HepG2 (cell line): ENCODE measurements at regions not wholly inside any gene's neighbourhood (a gene's known extent, or its start where the extent isn't known, plus 50 kb on each side); places are given as distances from the start of the nearest gene placed in this dataset.

Experiments
- CCDC6 ChIP-seq: sonication (generic); formaldehyde crosslinking; IDR thresholded peaks from 2 replicates; pipeline ENCODE4 v1.8.1; 2022; ENCODE audit warnings: mild to moderate bottlenecking, missing genetic modification reagents, moderate library complexity
- EP300 ChIP-seq, 3 experiments: sonication (generic) in 1 of 3; formaldehyde crosslinking in 1 of 3; IDR thresholded peaks; 2 replicates each; pipeline versions ENCODE4 v1.5.1 to v1.6.1; 2011 to 2020; ENCODE audit warnings: low read depth in 2 of 3, low read length in 2 of 3, borderline replicate concordance in 1 of 3, improper control_type of control experiment in 1 of 3, mild to moderate bottlenecking in 1 of 3, missing genetic modification reagents in 1 of 3, moderate library complexity in 1 of 3
- HNF4G ChIP-seq, 2 experiments: sonication (generic) in 1 of 2; formaldehyde crosslinking in 1 of 2; IDR thresholded peaks; 2 replicates each; pipeline versions ENCODE4 v1.4.0 to v1.6.1; 2011 to 2020; ENCODE audit warnings: borderline replicate concordance in 2 of 2, low read depth in 2 of 2, mild to moderate bottlenecking in 2 of 2, low read length in 1 of 2, missing genetic modification reagents in 1 of 2, moderate library complexity in 1 of 2
- IRF2 ChIP-seq: IDR thresholded peaks from 2 replicates; pipeline ENCODE4 v1.6.1; 2018; ENCODE audit warnings: missing genetic modification reagents, missing compliant biosample characterization
- NFYB ChIP-seq: sonication (generic); formaldehyde crosslinking; IDR thresholded peaks from 2 replicates; pipeline ENCODE4 v1.4.0; 2020; ENCODE audit warnings: missing genetic modification reagents
- NR3C1 ChIP-seq: sonication (generic); formaldehyde crosslinking; IDR thresholded peaks from 2 replicates; pipeline ENCODE4 v1.4.0; 2020; ENCODE audit warnings: missing genetic modification reagents
- PATZ1 ChIP-seq: sonication (generic); formaldehyde crosslinking; IDR thresholded peaks from 2 replicates; pipeline ENCODE4 v1.4.0; 2020; ENCODE audit warnings: missing genetic modification reagents
- RARA ChIP-seq: IDR thresholded peaks from 2 replicates; pipeline ENCODE4 v1.6.1; 2016; ENCODE audit warnings: missing genetic modification reagents, missing compliant biosample characterization
- REXO4 ChIP-seq: sonication (generic); formaldehyde crosslinking; IDR thresholded peaks from 2 replicates; pipeline ENCODE4 v1.8.0; 2022; ENCODE audit warnings: missing genetic modification reagents, mild to moderate bottlenecking, borderline replicate concordance
- SP5 ChIP-seq: IDR thresholded peaks from 2 replicates; pipeline ENCODE4 v1.6.1; 2016; ENCODE audit warnings: low read depth, borderline replicate concordance
- TOPORS ChIP-seq: sonication (generic); formaldehyde crosslinking; IDR thresholded peaks from 2 replicates; pipeline ENCODE4 v1.8.0; 2023; ENCODE audit warnings: mild to moderate bottlenecking, missing genetic modification reagents
- XRCC5 ChIP-seq: fragments of 200-400 bp; formaldehyde crosslinking; optimal IDR thresholded peaks from 2 replicates; pipeline ENCODE3; 2017; ENCODE audit warnings: mild to moderate bottlenecking, low read length
- ZBTB8A ChIP-seq: sonication (generic); formaldehyde crosslinking; IDR thresholded peaks from 2 replicates; pipeline ENCODE4 v1.4.0; 2020; ENCODE audit warnings: mild to moderate bottlenecking, low read depth, missing genetic modification reagents, borderline replicate concordance
- ZFY ChIP-seq: sonication (generic); formaldehyde crosslinking; IDR thresholded peaks from 2 replicates; pipeline ENCODE4 v1.4.0; 2020; ENCODE audit warnings: missing genetic modification reagents
- ZNF232 ChIP-seq: sonication (generic); formaldehyde crosslinking; IDR thresholded peaks from 2 replicates; pipeline ENCODE4 v1.4.0; 2020; ENCODE audit warnings: missing genetic modification reagents, borderline replicate concordance
- ZNF644 ChIP-seq: IDR thresholded peaks from 2 replicates; pipeline ENCODE4 v1.6.1; 2016; ENCODE audit warnings: low read depth
- ZNF740 ChIP-seq: sonication (generic); formaldehyde crosslinking; IDR thresholded peaks from 2 replicates; pipeline ENCODE4 v1.4.0; 2020; ENCODE audit warnings: missing genetic modification reagents
- TF ChIP-seq, protein P1 (sequence below), 2 experiments: sonication (generic) in 1 of 2; formaldehyde crosslinking in 1 of 2; IDR thresholded peaks; 2 replicates each; pipeline versions ENCODE4 v1.5.1 to v1.6.1; 2011 to 2020; ENCODE audit warnings: borderline replicate concordance in 1 of 2, low read depth in 1 of 2, low read length in 1 of 2, mild to moderate bottlenecking in 1 of 2, missing genetic modification reagents in 1 of 2, moderate library complexity in 1 of 2
- TF ChIP-seq, protein P2 (sequence below): IDR thresholded peaks from 2 replicates; pipeline ENCODE4 v1.6.1; 2012; ENCODE audit warnings: low read length, improper control_type of control experiment

DNA sequence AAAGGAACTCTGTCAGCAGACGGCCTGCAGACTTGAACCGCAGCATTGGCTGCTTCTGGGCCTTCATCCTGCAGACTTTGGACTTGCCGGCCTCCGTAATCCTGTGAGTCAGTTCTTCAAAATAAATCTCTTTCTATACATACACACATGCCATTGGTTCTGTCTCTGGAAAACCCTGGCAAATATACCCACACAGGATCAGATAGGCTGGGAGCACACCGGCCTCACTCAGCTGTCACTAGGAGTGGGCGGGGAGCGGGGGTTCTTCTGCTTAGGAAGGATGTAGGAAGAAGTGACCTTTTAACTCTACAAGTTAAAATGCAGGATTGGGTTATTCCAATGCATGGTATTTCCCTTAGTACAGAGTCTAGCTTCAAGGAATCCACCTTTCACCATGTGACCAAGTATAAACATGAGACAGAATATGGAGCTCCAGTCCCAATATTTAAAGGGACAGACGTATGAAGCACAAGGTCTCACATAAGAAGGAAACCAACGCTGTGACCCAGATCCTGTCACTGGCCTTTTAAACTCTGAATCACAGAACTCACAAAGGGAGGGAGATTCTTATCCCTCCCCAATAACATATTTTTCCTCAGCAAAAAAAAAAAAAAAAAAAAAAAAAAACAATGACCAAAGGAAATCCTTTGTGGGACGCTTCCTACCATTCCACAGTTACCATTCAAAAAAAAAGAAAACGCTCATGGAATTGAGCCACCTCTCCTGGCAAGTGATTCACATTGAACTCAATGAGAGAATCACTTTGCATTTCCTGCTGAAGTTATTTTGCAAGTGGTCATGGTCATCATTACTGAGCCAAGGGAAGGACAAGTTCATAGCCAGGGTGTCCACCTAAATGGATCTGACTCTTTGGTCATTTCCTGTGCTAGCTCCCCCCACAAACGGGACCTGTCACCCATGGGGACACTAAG lies 352.9 kb downstream of the FOXO1 start (continued):
- no peak for TF ChIP-seq ZBTB8A (CRISPR knock-in tag)
- TF ChIP-seq NFYB (CRISPR knock-in tag), result 0 out of 2 replicates have a peak, but pooled peaks have one; percentile 40
- TF ChIP-seq RARA, result peak; percentile 40; the same call in 1 of the 2 replicates
- peak; percentile 51; the same call in 1 of the 2 replicates for TF ChIP-seq IRF2 (CRISPR knock-in tag)
- no peak for TF ChIP-seq ZNF740 (CRISPR knock-in tag)
- 0 out of 2 replicates have a peak, but pooled peaks have one; percentile 53 for TF ChIP-seq HNF4G (IDR thresholded peaks at IDR 0.05; ENCODE audit: borderline replicate concordance, low read depth, low read length)
- TF ChIP-seq HNF4G (CRISPR knock-in tag; IDR thresholded peaks at IDR 0.05; ENCODE audit: borderline replicate concordance, low read depth), result no peak
- TF ChIP-seq ZNF644, result 0 out of 2 replicates have a peak, but pooled peaks have one; percentile 21
- TF ChIP-seq TOPORS (CRISPR knock-in tag), result no peak
- no peak for TF ChIP-seq ZNF232 (CRISPR knock-in tag)
- TF ChIP-seq REXO4 (CRISPR knock-in tag), result no peak
- TF ChIP-seq, protein P1, sequence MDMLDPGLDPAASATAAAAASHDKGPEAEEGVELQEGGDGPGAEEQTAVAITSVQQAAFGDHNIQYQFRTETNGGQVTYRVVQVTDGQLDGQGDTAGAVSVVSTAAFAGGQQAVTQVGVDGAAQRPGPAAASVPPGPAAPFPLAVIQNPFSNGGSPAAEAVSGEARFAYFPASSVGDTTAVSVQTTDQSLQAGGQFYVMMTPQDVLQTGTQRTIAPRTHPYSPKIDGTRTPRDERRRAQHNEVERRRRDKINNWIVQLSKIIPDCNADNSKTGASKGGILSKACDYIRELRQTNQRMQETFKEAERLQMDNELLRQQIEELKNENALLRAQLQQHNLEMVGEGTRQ (IDR thresholded peaks at IDR 0.05; ENCODE audit: low read depth, low read length), result 0 out of 2 replicates have a peak, but pooled peaks have one; percentile 28
- TF ChIP-seq, protein P1 (CRISPR knock-in tag; IDR thresholded peaks at IDR 0.05; ENCODE audit: borderline replicate concordance), result no peak
- TF ChIP-seq SP5 (CRISPR knock-in tag), result 0 out of 2 replicates have a peak, but pooled peaks have one; percentile 11
- no peak for TF ChIP-seq CCDC6 (CRISPR knock-in tag)
- TF ChIP-seq NR3C1, result no peak
- peak in 1 of 2 experiments; percentile 18; a peak in 1 of 4 replicates for TF ChIP-seq EP300 (IDR thresholded peaks at IDR 0.05; ENCODE audit: low read depth in 2 of 2, low read length in 2 of 2)
- TF ChIP-seq EP300 (CRISPR knock-in tag; IDR thresholded peaks at IDR 0.05; ENCODE audit: borderline replicate concordance), result peak; percentile 38; the same call in 1 of the 2 replicates
- peak; percentile 29; the same call in 1 of the 2 replicates for TF ChIP-seq ZFY (CRISPR knock-in tag)
- peak; percentile 44 for TF ChIP-seq XRCC5
- TF ChIP-seq, protein P2, sequence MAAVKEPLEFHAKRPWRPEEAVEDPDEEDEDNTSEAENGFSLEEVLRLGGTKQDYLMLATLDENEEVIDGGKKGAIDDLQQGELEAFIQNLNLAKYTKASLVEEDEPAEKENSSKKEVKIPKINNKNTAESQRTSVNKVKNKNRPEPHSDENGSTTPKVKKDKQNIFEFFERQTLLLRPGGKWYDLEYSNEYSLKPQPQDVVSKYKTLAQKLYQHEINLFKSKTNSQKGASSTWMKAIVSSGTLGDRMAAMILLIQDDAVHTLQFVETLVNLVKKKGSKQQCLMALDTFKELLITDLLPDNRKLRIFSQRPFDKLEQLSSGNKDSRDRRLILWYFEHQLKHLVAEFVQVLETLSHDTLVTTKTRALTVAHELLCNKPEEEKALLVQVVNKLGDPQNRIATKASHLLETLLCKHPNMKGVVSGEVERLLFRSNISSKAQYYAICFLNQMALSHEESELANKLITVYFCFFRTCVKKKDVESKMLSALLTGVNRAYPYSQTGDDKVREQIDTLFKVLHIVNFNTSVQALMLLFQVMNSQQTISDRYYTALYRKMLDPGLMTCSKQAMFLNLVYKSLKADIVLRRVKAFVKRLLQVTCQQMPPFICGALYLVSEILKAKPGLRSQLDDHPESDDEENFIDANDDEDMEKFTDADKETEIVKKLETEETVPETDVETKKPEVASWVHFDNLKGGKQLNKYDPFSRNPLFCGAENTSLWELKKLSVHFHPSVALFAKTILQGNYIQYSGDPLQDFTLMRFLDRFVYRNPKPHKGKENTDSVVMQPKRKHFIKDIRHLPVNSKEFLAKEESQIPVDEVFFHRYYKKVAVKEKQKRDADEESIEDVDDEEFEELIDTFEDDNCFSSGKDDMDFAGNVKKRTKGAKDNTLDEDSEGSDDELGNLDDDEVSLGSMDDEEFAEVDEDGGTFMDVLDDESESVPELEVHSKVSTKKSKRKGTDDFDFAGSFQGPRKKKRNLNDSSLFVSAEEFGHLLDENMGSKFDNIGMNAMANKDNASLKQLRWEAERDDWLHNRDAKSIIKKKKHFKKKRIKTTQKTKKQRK, result no peak
- TF ChIP-seq PATZ1, result peak; percentile 30; the same call in 1 of the 2 replicates
